ENCODE measurements at regions not wholly inside any gene's neighbourhood (a gene's known extent, or its start where the extent isn't known, plus 50 kb on each side); places are given as distances from the start of the nearest gene placed in this dataset.
A peak's percentile ranks its signal among the peaks of the same experiment; 100 is the strongest.
"Not testable (repeated sequence)": the region's sequence is repeated elsewhere in the genome, so short reads cannot be mapped to it uniquely, and the experiment has no call there.

GRCh38 chr6:81228912-81229555 lies 523.4 kb downstream of the TENT5A start:
- no peak for DNase-seq

GRCh38 chr6:81226957-81227356 lies 525.5 kb downstream of the TENT5A start:
- DNase-seq = no peak

DNA sequence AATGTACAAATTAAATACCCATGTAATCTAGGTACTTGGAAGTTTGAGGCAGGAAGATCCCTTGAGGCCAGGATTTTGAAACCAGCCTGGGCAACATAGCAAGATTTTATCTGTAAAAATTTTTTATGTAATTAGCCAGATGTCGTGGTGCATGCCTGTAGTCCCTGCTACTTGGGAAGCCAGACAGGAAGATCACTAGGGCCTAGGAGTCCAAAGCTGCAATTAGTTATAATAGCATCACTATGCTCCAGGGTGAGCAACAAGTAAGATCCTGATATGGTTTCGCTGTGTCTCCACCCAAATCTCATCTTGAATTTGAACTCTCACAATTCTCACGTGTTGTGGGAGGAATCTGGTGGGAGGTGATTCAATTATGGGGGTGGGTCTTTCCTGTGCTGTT lies 535.8 kb downstream of the TENT5A start:
- no peak for DNase-seq

DNA sequence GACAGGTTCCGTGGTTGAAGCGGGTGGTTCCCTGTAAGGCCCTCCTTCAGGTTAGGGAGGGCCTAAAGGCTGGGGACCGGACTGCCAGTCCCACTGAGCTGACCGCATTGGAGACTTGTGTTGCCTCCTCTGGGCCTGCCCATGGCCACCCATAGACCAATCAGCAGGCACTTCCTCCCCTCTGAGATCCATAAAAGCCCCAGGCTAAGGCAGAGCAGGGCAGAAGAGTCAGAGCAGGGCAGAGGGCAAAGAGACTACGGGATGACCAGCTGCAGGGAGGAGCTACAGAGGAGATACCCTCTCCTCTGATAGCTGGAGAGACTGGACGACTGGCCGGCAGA lies 537.4 kb downstream of the TENT5A start:
- no peak for DNase-seq

DNA sequence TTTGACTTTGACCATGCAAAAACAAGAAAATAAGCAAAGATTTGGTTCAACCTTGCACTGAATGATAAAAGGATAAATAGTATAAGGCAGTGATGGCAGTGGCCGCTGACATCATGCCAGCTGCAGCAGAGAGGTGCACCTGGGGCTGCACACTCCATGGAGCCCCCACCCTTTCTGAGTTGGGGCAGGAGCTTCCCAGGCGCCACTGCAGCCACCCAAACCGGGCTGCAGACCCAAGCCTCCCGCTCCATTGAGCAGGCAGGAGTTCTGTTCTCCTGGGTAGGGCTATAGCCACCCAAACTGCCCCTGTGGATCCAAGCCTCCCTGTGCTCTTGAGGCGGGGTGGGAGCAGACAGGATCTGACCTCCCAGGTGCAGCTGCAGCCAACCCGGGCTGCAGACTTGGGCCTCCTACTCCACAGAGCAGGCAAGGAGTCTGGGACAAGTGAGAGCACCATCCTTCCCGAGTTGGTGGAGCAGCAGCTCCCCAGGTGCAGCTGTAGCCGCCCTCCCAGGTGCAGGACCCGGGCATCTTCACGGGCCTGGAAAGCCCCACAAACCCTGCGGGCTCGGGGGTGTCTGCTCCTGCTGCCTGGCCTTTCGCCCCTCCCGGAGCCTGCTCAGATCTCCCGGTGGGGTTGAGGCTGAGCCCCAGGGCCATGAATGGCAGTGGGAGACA lies 537.9 kb downstream of the TENT5A start:
- no peak for DNase-seq

DNA sequence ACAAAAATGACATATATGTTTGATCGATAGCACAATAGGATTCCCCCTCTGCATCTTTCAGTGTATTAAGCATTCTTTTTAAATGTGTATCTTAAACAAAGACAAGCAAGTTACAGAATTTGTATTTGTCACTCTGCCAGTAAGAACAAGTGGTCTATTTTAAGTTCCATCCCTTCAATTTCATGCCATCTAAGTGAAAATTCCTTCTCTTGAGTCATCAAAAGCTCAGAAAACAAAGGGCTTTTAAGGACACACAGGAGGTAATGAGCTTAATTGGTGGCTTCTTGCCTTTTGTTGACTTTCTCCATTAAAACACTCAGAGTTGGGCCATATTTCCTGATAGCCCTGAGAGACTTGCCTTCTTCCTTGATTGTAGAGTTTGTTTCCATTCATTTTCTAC lies 547.8 kb downstream of the TENT5A start:
- no peak for DNase-seq

- DNase-seq = no peak
Measured at GRCh38 chr6:81194374-81194773, 558.1 kb downstream of the TENT5A start.

GRCh38 chr6:81172056-81172740 lies 580.3 kb downstream of the TENT5A start:
- peak in 1 of 2 experiments; percentile 3 for DNase-seq

DNA sequence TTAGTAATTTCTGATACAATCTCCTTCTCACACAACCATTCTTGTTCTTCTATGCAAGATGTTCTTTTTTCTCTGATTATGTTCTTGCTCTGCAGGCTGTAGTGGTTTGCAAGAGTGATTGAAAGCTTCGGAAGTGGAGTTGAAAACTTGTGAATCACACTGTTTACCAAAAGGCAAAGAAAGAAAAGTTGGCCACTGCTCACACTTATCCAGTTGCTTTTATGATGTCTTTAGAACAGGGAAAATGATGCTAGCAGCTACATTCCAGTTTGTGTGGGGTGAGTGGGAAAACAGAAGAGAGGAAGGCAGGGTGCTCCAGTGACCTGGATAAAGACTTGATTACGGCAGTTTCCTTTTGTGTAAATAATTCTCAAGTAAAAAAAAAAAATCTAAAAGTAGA lies 583.3 kb downstream of the TENT5A start:
- DNase-seq = no peak

DNA sequence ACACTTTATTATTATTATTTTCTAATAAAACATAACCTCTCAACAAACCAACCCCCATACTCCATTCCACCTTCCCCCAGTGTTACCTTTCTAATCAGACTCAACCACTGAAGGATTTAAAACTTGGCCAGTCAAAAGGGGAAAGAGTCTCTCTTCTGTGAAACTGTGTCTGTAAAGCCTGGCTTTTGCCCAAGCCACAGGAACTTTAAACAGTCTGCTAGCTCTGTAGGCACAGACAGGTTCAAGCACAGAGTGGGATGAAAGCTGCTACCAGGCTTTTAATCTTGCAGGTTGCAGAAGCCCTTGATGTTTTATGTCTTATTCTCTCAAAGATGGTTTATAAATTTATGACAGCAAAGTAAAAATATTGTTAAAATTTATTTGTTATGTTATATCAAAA lies 585.7 kb downstream of the TENT5A start:
- peak in 1 of 2 experiments; percentile 8 for DNase-seq

DNA sequence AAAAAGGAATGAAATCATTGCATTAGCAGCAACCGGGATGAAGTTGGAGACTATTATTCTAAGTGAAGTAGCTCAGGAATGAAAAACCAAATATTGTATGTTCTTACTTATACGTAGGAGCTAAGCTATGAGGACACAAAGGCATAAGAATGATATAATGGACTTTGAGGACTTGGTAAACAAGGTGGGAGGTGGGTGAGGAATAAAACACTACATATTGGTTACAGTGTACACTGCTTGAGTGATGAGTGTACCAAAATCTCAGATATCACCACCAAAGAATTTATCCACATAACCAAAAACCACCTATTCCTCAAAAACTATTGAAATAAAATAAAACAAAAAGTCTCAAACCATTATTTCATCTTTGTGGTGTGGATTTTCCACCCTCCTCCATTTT lies 593.5 kb downstream of the TENT5A start:
- no peak for DNase-seq

- DNase-seq = no peak
Measured at GRCh38 chr6:81148751-81149150, 603.7 kb downstream of the TENT5A start.

- no peak for DNase-seq
Measured at GRCh38 chr6:81145506-81145905, 607.0 kb downstream of the TENT5A start.

DNA sequence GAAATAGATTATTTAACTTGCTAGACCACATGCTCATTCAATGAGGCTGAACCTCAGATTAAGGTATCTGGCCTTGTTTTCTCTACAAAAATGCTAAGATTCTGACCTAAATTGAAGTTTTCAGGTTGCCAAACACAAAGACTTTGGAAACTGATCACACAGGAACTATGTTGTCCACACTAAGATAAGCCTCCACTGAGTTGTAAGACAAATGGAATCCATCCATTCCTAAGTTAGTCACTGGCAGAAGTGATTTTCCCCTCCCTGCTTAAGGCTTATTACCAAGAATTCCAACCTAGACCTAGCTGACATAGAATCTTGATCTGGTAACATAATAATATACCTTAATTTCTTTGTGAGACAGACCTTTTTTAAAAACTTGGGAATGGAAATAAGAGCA lies 608.1 kb downstream of the TENT5A start:
- DNase-seq = no peak

GRCh38 chr6:81138236-81138635 lies 614.2 kb downstream of the TENT5A start:
- DNase-seq = peak in 1 of 2 experiments; percentile 26

GRCh38 chr6:81130969-81131368 lies 621.5 kb downstream of the TENT5A start:
- DNase-seq = no peak

GRCh38 chr6:81130061-81130460 lies 622.4 kb downstream of the TENT5A start:
- no peak for DNase-seq

GRCh38 chr6:81128671-81129070 lies 623.8 kb downstream of the TENT5A start:
- no peak for DNase-seq

DNA sequence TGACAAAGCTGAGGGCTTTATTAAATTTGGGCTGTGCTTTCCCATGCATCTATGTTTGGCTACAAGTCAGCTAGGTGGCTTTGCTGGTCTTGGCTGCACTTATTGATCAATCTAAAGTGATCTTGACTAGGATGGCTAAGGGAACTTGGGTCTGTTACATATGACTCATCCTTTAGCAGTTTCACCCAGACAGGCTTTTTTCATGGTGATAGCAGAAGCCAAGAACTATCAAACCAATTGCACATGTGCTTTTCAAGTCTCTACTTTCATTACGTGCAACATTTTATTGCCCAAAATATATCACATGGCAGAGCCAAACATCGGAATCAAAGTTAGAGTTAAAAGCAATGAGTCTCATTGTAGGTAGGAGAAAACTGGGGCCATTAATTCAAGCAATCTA lies 626.3 kb downstream of the TENT5A start:
- no peak for DNase-seq

- no peak for DNase-seq
Measured at GRCh38 chr6:81120280-81120679, 632.2 kb downstream of the TENT5A start.

DNA sequence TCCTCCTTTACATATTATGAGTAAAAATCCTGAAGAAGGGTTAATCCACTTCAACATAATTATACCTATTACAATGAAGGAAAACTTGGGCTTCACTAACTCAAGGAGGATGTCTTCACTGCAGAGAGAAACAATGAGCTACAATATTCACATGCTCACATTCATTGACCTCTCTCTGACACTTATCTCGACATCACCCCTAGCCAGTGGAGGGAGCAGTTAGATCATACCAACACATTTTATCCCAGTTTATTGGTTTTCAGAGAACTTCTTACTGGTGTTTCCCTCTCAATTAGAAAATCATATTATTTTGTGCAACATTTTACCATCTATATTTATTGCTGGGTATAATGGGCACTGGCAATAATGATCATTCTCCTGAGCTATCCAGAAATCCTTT lies 646.5 kb downstream of the TENT5A start:
- no peak for DNase-seq

GRCh38 chr6:81098109-81098814 lies 654.2 kb downstream of the TENT5A start:
- no peak for DNase-seq

GRCh38 chr6:81096464-81096863 lies 656.0 kb downstream of the TENT5A start:
- DNase-seq = not testable (repeated sequence)

DNA sequence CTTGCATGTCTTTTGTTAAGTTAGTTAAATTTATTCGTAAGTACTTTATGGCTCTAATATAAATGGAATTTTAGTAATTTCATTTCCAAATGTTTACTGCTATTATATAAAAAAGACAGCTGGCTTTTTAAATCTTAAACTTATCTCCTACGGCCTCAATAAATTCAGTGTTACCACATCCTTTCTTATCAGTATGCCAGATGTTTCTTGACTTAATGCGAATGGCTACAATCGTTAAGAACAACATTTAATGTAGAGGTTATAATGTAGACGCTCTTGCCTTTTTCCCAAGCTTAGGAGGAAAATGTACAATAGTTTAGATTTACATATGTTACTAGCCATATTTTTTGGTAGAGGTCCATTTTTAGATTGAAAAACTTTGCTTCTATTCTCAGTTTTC lies 659.4 kb downstream of the TENT5A start:
- DNase-seq = no peak
